C4-2B (cell line): ENCODE measurements at regions not wholly inside any gene's neighbourhood (a gene's known extent, or its start where the extent isn't known, plus 50 kb on each side); places are given as distances from the start of the nearest gene placed in this dataset.

Experiments used
- ZFX ChIP-seq: fragments of 450-650 bp; IDR thresholded peaks from 2 replicates; pipeline ENCODE4 v1.6.1; 2017
- TF ChIP-seq, protein P1 (sequence below): fragments of 450-650 bp; conservative IDR thresholded peaks from 2 replicates; pipeline ENCODE4 v1.5.1; 2017; ENCODE audit warnings: mild to moderate bottlenecking

DNA sequence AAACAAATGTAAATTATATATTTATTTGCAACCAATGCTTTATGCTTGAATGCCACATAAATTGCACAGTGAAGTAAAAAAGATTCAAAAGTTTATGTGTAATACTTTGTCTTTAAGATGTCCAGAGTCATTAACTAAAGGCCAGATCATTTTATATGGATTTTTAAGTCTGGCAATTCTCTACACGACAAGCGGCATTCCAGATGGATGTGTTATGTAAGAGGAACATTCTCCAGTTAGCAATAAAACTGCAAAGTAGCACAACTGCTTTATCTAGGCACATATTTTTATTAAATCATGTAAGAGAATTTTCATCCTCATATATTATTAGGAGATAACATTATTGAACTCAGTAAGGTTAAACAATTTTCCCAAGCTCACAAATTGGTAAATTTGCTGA, 1717.7 kb upstream of the SEL1L start:
- TF ChIP-seq, protein P1, sequence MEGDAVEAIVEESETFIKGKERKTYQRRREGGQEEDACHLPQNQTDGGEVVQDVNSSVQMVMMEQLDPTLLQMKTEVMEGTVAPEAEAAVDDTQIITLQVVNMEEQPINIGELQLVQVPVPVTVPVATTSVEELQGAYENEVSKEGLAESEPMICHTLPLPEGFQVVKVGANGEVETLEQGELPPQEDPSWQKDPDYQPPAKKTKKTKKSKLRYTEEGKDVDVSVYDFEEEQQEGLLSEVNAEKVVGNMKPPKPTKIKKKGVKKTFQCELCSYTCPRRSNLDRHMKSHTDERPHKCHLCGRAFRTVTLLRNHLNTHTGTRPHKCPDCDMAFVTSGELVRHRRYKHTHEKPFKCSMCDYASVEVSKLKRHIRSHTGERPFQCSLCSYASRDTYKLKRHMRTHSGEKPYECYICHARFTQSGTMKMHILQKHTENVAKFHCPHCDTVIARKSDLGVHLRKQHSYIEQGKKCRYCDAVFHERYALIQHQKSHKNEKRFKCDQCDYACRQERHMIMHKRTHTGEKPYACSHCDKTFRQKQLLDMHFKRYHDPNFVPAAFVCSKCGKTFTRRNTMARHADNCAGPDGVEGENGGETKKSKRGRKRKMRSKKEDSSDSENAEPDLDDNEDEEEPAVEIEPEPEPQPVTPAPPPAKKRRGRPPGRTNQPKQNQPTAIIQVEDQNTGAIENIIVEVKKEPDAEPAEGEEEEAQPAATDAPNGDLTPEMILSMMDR: no peak
- TF ChIP-seq ZFX: no peak
